Mucosa of descending colon (tissue), 3 donors: ENCODE measurements at regions not wholly inside any gene's neighbourhood (a gene's known extent, or its start where the extent isn't known, plus 50 kb on each side); places are given as distances from the start of the nearest gene placed in this dataset.

Experiments used
- ATAC-seq: fragments of 200-7000 bp; cut with Tn5 transposase; one replicate; pipeline ENCODE4 v1.9.1; 2020; ENCODE audit warnings: mild to moderate bottlenecking, moderate library complexity
- DNase-seq, 3 donors: peaks; one replicate each; pipeline ENCODE4 v3.0.0-alpha.2; 2020
- H3K36me3 ChIP-seq: fragments of 200-600 bp; one replicate; pipeline ENCODE4 v1.8.0; 2021; ENCODE audit warnings: low read depth, mild to moderate bottlenecking
- H3K4me1 ChIP-seq: fragments of 200-600 bp; one replicate; pipeline ENCODE4 v1.8.0; 2021; ENCODE audit warnings: low read depth, mild to moderate bottlenecking
- H3K4me3 ChIP-seq: fragments of 200-600 bp; one replicate; pipeline ENCODE4 v1.8.0; 2021; ENCODE audit warnings: mild to moderate bottlenecking
- H3K9me3 ChIP-seq: fragments of 200-600 bp; one replicate; pipeline ENCODE4 v1.8.0; 2021; ENCODE audit warnings: mild to moderate bottlenecking
- intact Hi-C, 2 donors: fragments of 100-400 bp; cut with DNase I in 1 of 2; cut with micrococcal nuclease in 1 of 2; formaldehyde crosslinking; loops; one replicate each; pipeline versions ENCODE4 v1.11.0 to v1.11.1; 2022; cut with DNase I, micrococcal nuclease
- TF ChIP-seq, protein P1 (sequence below): fragments of 200-600 bp; IDR thresholded peaks from one replicate; pipeline ENCODE4 v1.8.0; 2022; ENCODE audit warnings: antibody characterized with exemption, mild to moderate bottlenecking
- donor health status: DM: no; HTN: no; CAD: no; lungs with moderate emphysema.
- donor health status: DM: no; HTN: no; CAD: no.
- donor health status: DM: no; HTN: yes; CAD: no.

DNA sequence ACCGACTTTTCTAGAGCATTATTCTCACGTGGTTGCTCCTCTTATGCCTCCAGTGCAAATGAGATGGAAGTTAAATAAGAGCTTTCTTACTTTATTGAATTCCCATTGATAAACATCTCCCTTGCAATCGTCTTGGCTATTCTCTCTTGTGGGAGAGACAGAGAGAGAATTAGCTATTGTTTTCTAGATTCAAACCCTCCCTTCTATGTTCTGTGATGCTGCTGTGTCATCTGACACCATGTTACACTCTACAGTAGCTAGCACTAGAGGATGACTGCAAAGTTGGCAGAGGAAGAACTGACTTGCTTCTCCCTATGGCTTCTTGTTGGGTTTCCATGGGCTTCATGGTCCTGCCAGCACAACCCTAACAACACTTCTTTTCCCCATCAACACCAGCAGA, 134.6 kb upstream of the RANBP3L start:
- Histone ChIP-seq H3K4me1 (no peaks in the 10 kb centered on the region), H3K36me3 (no peaks in the 10 kb centered on the region), H3K4me3 (no peak overlapping the region), H3K9me3 (no peaks in the 10 kb centered on the region)
- ATAC-seq: no peak
- intact Hi-C loops: no loop called here
- DNase-seq: no peak
- TF ChIP-seq, protein P1, sequence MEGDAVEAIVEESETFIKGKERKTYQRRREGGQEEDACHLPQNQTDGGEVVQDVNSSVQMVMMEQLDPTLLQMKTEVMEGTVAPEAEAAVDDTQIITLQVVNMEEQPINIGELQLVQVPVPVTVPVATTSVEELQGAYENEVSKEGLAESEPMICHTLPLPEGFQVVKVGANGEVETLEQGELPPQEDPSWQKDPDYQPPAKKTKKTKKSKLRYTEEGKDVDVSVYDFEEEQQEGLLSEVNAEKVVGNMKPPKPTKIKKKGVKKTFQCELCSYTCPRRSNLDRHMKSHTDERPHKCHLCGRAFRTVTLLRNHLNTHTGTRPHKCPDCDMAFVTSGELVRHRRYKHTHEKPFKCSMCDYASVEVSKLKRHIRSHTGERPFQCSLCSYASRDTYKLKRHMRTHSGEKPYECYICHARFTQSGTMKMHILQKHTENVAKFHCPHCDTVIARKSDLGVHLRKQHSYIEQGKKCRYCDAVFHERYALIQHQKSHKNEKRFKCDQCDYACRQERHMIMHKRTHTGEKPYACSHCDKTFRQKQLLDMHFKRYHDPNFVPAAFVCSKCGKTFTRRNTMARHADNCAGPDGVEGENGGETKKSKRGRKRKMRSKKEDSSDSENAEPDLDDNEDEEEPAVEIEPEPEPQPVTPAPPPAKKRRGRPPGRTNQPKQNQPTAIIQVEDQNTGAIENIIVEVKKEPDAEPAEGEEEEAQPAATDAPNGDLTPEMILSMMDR: no peak

DNA sequence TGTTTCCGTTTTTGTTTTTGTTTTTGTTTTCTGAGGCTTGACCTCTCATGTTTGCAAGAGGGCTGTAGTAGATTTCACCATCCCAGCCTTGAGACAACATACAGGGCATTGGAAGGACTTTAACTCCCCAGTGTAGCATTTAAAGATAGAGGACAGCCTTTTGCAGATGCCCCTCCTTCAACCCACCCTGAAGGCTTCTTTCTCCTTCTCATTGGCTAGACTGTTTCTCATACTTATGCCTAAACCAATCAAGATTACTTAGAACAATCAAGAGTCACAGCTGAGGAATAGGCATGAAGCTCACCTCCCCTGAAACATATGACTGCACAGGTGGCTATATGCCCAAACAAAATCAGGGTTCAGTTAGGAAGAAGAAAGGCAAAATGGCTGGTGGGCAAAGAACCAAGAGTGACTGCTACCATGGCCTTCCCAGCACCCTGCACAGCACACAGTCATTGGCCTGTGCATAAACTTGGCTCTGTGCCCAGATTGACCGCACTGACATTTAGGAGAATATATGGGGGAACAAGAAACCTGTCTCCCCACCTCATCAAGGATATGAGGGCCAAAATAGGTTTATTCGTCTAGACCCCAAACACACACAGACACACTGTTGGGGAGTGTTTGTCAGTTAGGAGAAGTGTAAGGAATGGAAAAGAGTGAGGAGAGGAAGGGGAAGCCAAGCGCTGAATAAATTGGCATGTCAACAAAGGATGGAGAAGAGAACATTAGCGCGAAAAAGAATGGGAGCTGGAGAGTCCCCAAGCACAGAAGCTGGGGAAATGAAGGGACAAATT, 137.3 kb upstream of the RANBP3L start:
- no peak for ATAC-seq
- H3K36me3 ChIP-seq: no peaks in the 10 kb centered on the region
- TF ChIP-seq, protein P1: no peak
- H3K9me3 ChIP-seq: no peaks in the 10 kb centered on the region
- no peak for DNase-seq
- H3K4me3 ChIP-seq: no peak overlapping the region
- no peaks in the 10 kb centered on the region for H3K4me1 ChIP-seq
- intact Hi-C loops: no loop called here

DNA sequence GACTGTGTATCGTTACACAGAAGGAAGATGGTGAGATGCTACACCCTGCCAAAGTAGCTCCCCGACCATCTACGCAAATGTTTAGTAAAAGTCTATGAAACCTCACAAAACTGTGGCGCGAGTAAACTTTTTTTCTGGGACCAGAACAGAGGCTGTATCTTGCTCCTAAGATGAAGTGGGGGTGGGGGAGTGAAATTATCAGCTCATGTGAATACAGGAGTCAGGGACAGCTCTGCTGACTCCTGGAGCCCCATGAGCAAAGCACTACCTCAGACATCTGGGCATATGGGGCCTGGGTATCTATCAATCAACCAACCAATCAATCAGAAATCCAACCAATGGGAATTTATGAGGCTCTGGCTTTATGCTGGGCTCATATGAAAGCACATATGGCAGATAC, 138.6 kb upstream of the RANBP3L start:
- H3K36me3 ChIP-seq: no peaks in the 10 kb centered on the region
- ATAC-seq (no peak), DNase-seq (no peak)
- H3K4me3 ChIP-seq: no peak overlapping the region
- intact Hi-C loops: no loop called here
- no peaks in the 10 kb centered on the region for H3K4me1 ChIP-seq
- H3K9me3 ChIP-seq: no peaks in the 10 kb centered on the region
- TF ChIP-seq, protein P1: no peak

DNA sequence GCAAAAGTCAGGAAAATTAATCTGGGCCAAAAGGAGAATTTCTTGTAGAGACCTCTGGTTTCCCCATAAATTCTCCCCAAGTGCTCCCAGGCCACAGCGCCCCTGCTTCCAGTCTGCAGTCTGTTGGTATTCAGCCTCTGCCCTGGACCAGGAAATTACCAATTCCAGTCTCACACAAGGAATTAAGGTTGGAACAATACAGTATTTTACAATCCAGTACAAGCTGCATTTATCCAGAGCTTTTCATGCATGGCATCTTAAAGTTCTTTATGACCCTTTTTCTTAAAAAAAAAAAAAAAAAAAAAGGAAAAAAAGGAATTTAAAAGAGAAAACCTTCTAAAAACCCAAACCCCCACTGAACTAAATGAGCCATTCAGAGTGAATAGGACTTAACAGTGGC, 139.6 kb upstream of the RANBP3L start:
- TF ChIP-seq, protein P1: no peak
- Histone ChIP-seq H3K36me3 (no peaks in the 10 kb centered on the region), H3K4me1 (no peaks in the 10 kb centered on the region), H3K4me3 (no peak overlapping the region), H3K9me3 (no peaks in the 10 kb centered on the region)
- DNase-seq: no peak
- intact Hi-C loops: no loop called here
- ATAC-seq: no peak

DNA sequence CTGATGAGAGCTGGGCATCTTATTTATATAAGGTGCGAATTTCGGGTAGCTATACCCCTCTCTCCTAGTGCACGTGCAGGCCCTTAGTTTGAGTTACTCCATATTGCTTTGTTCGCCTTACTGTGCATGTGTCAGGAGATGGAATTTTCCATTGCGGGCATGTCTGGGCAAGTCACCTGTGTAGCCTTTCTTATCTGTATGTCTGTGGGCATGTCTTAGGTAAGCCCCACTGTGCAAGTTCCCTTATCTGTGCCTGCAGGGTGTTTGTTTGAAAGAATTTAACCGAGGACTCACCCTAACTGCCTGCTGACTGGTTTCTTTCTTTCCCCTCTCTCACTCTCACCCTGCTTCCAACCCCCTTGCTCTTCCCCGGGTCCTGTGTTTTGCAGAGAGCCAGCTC, 140.7 kb upstream of the RANBP3L start:
- Histone ChIP-seq H3K4me1 (no peaks in the 10 kb centered on the region), H3K9me3 (no peaks in the 10 kb centered on the region), H3K36me3 (no peaks in the 10 kb centered on the region), H3K4me3 (no peak overlapping the region)
- TF ChIP-seq, protein P1: no peak
- ATAC-seq: no peak
- intact Hi-C loops: no loop called here
- DNase-seq: no peak
